HG02938 (cell line): ENCODE measurements at regions not wholly inside any gene's neighbourhood (a gene's known extent, or its start where the extent isn't known, plus 50 kb on each side); places are given as distances from the start of the nearest gene placed in this dataset.

Experiments
- ATAC-seq: cut with Tn5 transposase; IDR thresholded peaks from one replicate; pipeline ENCODE4 v1.9.1; 2021; ENCODE audit warnings: mild to moderate bottlenecking, moderate library complexity; ENCODE audit not compliant: unreplicated experiment

DNA sequence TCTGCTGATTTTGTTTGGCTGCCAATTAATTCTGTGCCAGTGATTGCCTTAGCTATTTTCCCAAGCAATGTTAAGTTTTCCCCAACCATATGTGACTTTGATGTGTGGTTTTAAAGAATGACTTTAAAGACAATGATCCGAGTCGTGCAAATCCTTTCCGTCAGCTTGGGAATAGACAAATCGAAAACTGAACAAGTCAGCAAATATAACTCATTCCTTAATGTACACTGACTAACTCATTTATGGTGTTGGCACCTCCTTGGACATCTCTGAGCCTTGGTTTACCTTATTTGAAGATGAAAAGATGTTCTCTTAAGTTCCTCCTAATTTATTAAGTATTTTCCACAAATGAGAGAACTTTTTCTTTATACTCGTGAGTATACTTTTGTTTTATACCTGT lies 249.4 kb upstream of the SLCO3A1 start:
- ATAC-seq = no peak

DNA sequence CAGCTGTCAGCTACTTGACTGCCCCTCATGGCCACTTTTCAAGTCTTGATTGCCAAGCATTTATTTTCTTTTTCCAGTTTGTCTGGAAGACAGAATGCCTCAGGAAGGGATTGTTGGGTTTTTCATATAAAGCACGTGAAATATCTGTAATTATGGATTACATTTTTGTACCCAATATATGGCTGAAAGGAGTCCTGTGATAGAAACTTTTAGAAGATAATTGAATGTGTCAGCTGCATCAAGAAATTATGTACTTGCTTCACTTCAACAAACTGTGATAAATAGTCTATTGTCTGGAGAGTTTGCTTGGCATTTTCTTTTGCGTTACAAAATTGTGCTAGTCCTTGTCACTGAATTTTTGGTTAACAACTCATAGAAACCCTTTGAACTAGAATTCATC lies 247.9 kb upstream of the SLCO3A1 start:
- ATAC-seq = no peak

DNA sequence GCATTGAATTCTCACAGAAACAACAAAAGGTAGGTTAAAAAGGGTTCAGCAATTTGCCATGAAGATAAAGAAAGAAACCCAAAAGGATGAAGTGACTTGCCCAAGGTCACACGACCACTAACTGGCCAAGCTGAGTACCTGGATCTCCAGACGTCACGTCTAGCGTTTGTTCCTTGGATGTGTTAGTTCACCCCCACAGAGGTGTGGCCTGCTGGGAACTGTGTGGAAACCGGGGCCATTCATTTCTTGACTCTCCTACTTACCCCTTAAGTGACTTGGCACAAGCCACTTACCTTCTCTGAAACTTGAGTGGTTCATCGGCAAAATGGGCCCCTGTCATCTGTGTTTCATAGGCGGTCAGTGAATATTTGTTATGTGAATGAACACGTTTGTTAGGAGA lies 244.3 kb upstream of the SLCO3A1 start:
- no peak for ATAC-seq

DNA sequence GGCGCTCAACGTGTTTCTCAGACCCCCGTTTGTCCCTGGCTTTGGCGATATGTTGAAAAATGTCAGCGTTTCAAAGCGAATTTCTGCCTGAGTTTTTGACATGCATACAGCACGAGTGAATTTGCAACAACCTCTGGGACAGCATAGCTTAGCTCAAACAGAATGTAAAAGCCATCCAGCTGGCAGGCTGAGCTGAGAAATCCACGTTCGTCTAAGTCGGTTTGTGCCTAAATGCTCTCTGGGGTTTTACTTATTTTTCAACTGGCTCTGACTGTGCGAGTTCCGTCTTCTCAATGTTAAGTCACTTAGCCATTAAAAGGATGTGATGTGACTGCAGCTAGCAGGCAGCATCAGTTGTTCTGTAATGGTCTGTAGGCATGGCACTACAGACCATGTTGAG lies 243.5 kb upstream of the SLCO3A1 start:
- no peak for ATAC-seq

DNA sequence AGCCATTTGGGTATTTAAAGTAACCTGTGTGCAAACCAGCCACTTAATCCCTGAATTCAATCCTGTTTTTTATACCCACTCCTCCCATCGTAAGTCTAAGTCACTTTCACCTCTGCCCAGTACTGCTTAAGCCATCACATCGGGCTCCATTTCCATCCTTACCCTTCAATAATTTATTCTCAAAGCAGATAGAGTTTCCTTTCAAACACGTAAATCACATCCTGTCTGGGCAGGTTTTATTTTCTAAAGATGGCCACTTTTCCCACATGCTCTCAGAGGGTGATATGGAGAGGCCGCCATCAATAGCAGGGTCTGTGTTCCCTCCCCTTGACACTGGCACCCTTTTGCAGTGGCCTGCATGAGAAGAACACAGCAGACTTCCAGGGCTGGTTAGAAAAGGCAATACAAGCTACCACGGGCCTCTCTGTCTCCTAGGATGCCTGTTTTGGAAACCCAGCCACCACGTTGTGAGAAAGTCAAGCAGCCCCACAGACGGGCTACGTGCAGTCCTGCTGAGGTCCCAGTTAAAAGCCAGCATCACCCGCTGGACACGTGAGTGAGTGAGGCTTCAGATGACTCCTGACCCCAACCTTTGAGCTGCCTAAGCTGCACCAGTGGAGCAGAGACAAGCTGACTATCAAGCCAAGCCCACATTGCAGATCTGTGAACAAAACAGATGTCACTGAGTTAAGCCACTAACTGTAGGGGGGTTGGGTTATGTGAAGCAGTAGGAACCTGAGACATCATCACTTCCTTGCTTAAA lies 241.8 kb upstream of the SLCO3A1 start:
- no peak for ATAC-seq

DNA sequence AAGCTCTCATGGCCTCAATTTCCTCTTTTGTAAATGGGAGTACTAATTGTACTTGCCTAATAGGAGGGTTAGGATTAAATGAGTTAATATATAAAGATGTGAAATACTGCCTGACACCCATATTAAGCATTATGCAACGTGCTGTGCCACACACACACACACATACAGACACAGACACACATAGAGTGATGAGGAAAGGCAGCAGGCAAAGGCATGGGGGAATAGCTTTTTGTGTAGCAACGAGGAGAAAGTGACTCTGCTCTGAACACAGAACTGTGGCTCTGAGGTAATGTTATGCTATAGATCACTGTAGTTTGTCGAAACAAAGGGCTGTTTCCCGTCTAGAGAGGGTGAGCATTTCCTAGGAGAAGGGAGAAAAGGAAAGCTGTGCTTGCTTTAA lies 233.3 kb upstream of the SLCO3A1 start:
- ATAC-seq = no peak

DNA sequence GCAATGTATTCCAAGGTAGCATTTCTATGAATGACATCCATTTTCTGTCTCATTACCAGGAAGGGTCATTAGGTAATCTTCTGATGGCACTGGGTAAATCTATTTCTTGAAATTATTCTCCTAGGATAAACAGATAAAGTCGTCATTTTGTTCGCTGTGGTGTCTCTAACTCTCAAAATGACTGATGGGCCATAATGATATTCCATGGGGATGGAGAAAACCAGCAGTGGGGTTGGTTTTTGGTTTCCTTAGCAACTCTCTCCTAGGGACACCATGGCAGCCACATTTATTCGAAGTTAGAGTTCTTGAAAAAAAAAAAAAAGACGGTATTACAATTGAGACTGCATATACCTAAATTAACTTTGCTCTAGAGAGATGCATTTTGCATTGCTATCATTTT lies 231.3 kb upstream of the SLCO3A1 start:
- no peak for ATAC-seq

DNA sequence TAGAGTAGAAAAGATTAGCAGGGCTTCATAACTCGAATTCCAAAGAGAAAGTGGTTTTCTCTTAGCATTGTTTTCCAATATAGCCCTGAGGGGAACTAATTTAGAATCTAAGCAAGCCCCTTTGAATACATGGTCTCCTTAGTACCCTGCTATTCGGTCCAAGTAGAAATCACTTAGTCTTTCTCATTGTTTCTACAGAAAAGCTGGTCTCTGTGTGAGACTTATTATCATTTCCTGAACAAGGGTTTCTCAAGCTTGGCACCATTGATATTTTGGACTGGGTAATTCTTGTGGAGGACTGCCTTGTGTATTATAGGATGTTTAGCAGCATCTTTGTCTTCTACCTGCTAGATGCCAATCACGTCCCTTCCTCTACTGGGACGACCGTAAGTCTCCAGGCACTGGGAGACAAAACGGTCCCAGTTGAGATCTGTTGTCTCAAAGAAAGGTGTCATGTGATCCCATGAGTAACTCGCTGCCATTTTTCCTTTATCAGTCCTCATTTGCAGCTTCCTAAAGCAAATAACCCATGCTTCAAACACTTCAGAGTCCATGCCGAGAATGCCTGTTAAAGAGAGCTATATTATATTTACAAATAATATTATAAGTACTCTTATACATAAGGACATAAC lies 230.7 kb upstream of the SLCO3A1 start:
- ATAC-seq = no peak

DNA sequence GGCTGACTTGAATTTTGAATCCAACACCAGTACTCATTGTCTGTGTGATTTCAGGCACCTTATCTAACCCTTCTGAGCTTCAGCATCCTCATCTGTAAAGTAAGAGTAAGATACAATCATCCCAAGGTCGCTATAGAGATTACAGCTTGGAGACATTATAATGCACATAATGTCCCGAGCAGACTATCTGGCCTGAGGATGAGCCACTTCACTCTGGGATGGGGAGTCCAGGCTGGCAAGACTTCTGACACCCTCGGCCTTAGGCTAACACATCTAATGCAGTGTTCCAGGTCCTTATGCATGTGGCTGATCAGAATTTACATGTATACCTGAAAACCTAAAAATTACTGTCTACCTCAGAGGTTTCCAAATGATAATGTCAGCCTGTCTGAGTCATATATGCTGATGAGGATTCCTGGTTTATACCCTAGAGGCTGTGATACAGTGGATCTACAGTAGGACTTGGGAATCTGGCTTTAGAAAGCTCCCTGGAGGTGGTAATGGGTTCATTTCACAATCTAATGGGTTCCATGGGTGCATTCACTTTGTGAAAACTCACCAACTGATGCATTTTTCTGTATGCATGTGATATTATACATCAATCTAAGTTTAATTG lies 229.0 kb upstream of the SLCO3A1 start:
- no peak for ATAC-seq

DNA sequence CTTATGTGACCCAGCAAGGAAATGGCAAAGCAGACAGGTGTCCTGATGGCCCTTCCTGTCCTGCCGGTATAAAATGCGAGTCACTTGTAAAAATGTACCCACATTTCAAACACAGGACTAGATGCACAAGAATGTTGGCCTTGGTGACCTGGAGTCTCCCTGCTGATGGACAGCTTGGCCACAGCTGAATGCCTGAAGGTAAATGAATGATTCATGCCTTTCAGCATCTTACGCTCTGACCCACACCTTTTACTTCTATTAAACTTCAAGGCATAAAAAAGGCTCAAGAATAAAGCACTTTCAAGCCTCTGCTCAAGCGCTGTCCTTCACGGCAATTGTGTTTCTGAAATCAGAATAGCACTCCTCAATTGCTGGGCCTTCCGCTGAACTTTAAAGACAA lies 228.0 kb upstream of the SLCO3A1 start:
- ATAC-seq = no peak

DNA sequence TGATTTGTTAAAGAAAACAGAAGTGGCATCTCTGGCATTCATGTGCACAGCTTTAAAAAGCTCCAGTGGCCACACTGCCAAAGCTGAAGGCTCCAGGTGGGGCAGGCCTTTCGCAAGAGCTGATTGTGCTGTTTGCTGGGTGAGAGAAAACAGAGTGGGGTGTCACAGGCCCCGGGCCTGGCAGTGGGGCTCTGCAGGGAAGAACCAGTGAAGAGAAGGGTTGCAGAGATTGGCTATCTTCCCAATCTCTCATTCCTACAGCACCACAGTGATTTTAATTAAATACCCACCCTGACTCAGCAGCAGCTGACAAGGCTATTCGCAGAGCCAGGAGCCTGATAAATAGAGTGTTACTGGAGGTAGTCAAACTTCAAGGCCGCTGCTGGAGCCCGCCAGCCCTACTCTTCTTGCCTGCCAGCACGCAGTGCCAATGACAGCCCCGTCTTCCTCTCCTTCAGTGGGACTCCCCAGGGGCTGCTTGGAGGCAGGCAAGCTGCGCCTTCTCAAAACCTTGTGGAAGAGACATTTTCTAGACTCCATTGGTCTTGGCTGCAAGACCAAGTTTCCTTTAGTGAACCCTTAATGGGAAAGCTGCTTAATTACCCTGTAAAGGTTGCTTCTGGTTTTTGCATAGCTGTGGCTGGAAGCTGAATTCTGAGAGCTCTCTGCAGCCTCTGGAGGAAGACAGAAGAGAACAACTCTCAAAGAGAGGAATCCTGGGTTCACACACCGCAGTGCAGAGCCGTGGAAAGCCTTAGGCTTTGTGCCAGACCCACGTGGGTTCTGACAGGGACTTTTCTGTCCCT lies 225.8 kb upstream of the SLCO3A1 start:
- ATAC-seq = no peak

DNA sequence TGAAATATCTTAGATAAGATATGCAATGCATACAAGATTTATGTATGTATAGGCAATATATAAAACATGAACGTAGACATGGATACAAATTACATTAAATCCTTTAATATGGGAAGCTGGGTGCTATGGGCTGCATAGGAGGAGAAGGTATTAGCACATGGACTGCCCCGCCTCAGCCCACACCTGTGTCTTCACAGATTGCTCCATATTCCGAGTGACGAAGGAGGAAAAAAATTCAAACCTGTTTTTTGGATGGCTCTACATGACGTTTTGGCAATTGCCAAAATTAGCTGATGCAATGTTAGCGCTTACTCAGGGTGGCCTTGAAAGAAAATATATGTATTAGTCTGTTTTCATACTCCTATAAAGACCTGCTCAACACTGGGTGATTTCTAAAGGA lies 223.4 kb upstream of the SLCO3A1 start:
- no peak for ATAC-seq

DNA sequence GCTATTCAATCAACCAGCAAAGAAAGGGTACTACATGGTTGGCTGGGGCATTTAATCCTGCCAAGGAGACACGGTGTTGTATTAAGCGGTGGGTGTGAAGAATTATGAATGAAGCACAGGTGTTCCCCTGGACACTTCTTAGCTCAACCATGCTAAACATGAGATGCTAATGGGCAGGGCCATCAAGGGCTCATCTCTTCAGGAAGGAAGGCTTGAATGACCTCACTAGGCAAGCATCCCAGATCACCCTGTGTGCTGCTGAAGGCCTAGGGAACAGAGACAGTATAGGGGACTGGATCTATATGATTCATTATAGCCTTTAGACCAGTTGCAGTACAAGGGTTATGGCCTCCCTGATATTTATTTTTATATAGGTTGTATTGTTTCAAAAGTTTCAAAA lies 221.3 kb upstream of the SLCO3A1 start:
- no peak for ATAC-seq

DNA sequence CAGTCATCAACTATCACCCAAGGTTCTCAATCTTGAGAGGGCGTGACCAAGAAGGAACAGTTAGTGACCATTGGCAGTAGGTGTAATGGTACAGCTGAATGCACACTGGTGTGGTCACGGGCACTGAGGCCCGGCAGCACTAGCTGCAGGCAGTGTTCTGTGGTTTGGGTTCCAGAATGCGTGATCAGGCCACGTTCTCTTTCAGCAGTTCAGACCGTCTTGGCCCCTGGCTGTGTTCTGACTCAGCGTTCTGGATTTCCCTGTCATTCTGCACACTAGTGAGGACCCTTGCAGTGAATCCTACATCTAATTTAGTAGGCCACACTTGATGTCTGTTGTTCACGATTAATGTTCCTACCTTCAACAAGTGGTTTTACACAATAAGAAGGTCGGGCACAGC lies 220.5 kb upstream of the SLCO3A1 start:
- ATAC-seq = no peak

DNA sequence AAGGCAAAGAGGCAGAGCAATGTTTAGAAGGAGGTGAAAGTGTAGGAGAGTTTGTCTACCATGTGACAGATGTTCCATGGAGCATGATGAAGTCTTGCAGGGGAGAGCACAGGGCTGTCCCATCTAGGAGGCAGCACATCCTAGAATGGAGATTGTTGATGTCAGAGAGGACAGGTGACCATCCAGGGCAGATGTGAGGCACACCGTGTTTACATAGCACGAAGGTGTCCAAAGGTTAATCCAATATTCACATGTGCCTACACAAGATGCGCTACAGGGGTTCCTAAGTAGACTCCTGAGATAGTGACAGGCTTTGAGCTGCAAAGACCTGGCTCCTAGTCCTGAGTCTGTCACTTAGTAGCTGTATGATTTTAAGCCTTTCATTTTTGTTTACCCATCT lies 219.3 kb upstream of the SLCO3A1 start:
- no peak for ATAC-seq

DNA sequence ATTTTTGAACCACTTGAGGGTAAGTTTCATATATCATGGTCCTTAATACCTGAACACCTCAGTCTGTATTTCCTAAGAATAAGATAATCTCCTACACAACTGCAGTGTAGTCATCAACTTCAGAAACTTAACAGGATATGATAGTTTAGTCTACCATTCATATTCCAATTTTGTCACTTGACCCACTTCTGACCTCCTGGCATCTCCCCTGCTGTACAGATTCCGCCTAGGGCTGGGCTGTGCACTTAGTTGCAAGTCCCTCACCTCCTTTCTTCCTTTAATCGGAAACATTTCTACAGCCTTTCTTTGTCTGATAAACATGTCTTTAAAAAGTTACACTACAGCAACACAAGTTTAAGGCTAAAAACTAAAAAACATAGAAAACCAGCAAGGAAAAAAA lies 218.4 kb upstream of the SLCO3A1 start:
- ATAC-seq = no peak

DNA sequence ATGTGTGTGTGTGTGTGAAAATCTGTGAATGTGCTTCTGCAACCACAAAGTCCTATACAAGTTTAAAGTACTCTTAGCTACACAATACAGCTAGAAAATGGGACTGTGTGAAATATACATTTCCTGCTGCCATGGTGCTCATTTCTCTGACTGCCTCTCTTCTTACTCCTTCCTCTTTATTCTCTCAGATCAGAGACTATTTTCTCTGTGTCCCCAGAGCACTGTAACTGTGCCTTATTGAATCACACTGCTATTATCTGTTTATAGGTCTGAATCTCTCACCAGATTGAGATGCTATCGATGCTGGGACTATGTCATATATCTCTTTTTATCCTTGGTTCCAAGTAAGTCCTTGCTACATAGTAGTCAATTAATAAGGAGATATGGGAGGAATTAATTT lies 217.9 kb upstream of the SLCO3A1 start:
- no peak for ATAC-seq

DNA sequence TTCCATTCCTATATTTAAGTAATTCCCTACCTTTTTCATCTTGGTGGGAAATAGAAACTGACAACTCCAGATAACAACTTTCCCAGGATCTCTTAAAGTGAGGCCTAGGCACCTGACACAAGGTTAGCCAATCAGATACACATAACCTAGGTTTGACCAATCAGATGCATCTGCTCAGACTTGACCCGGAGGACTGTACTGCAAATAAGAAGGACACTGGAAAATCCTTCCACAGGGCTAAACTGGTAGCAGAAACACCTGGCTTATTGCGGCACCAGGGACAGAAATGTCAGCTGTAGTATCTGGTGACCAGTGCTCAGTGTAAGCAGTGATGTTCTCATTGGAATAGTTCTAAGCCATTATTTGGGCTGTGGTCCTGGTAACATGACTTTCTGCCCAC lies 204.5 kb upstream of the SLCO3A1 start:
- ATAC-seq = no peak

DNA sequence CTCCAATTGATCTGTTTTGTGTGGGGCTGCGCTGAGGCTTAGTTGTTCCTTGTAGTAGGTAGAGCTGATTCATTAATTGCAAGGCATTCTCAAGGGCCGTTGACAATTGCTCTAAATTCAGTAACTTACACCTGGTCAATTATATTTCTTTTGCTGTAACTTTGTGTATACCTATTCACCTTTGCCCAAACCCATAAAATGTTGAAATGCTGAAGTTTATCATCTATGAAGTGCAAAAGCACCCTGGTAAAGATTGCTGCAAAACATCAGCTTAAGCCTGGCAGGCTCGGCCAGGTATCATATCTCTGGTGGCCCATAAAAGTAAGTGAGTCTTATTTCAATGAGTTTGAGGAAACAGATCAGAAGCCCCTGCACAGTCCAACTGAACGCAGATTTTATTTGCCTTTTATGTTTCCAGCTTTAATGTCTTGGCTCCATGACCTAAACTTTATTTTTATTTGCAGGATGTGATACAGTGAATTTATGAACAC lies 203.6 kb upstream of the SLCO3A1 start:
- no peak for ATAC-seq

DNA sequence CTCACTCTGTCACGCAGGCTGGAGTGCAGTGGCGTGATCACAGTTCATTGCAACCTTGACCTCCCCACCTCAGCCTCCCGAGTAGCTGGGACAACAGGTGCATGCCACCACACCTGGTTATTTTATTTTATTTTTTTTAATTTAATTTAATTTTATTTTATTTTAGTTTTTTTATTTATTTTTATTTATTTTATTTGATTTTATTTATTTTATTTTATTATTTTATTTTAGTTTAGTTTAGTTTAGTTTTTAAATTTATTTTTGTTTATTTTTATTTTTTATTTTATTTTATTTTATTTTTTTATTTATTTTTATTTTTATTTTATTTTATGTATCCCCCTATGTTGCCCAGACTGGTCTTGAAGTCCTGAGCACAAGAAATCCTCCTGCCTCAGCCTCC lies 202.3 kb upstream of the SLCO3A1 start:
- ATAC-seq = no peak

DNA sequence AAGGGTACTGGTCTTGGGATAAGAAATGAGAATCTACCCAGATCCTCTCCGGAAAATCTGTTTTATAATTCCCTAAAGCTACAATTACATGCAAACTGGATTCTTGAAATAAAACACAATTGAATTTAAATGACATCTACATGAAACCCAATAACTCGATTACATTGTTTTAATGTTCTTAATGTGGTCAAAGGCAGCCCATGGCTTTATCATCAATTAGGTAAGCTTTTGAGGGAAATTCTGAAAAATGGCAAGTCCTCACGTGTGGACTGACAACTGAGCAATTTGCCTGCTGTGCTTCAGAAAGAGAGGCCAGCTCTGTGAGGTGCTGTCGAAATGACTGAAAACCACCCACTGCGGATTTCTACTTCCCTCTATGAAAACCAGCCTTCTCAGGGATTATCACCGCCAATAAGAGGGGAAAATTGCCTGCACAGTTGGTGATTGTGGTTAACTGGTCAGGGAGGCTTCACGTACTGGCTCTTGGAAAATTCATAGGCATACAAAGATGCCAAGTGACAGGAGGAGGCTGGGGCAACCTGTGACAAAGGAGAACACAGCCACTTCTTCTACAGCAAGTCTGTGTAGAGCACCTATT lies 200.8 kb upstream of the SLCO3A1 start:
- no peak for ATAC-seq
